ENCODE measurements at regions not wholly inside any gene's neighbourhood (a gene's known extent, or its start where the extent isn't known, plus 50 kb on each side); places are given as distances from the start of the nearest gene placed in this dataset.

DNA sequence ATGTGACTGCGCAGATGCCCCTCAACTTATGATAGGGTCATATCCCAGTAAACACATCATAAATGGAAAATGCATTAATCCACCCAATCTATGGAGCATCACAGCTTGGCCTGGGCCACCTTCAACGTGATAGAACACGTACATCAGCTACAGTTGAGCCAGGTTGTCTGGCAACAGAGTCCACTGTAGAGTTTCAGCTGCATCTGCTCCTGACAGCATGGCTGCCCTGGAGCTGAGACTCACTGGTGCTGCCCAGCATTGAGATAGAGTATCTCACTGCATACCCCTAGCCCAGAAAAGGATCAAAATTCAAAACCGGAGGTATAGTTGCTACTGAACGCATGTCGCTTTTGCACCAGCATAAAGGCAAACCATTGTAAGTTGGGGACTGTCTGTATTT, 437.7 kb upstream of the MKI67 start:
- TF ChIP-seq, protein P1, sequence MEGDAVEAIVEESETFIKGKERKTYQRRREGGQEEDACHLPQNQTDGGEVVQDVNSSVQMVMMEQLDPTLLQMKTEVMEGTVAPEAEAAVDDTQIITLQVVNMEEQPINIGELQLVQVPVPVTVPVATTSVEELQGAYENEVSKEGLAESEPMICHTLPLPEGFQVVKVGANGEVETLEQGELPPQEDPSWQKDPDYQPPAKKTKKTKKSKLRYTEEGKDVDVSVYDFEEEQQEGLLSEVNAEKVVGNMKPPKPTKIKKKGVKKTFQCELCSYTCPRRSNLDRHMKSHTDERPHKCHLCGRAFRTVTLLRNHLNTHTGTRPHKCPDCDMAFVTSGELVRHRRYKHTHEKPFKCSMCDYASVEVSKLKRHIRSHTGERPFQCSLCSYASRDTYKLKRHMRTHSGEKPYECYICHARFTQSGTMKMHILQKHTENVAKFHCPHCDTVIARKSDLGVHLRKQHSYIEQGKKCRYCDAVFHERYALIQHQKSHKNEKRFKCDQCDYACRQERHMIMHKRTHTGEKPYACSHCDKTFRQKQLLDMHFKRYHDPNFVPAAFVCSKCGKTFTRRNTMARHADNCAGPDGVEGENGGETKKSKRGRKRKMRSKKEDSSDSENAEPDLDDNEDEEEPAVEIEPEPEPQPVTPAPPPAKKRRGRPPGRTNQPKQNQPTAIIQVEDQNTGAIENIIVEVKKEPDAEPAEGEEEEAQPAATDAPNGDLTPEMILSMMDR (IDR thresholded peaks at IDR 0.05; ENCODE audit: partially characterized antibody, unreplicated experiment) = no peak
- Mint-ChIP-seq H3K27me3 (ENCODE audit: unreplicated experiment) (peaks cover 7% of the 10 kb centered on the region), H3K4me1 (ENCODE audit: low read depth, unreplicated experiment) (peaks cover 26% of the 10 kb centered on the region), H3K9me3 (ENCODE audit: unreplicated experiment) (peaks cover 8% of the 10 kb centered on the region), H3K27ac (ENCODE audit: unreplicated experiment) (no peak overlapping the region), H3K4me3 (ENCODE audit: unreplicated experiment) (no peak overlapping the region), H3K36me3 (ENCODE audit: unreplicated experiment) (peaks cover 14% of the 10 kb centered on the region)
- DNase-seq = no peak

DNA sequence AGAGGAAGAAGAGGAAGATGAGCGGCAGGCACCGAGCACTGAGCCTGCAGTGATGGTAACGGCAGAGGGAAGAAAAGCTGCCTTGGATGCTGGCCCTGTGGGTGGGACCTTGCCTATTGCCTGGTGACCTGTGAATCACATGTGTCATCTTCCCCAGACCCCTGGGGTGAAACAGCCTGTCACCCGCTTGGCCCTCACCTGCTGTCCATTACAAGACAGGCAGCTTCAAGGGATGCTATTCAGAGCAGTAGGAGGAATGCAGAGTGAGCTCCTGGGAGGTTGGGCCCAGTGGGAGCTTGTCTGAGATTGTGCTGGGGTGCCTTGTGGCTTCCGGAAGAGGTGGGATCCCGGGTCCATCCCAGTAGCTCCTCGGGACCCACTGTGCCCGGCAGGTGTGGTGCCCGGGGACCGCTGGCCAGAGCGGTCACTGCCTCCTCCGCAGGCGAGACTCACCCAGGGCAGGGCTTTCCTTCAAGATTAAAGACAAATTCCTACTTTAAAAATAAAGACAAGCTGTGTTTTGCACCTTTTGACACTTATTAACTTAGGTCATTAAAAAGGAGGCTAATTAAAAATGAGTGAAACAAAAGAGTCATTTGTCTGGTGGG, 440.2 kb upstream of the MKI67 start:
- H3K4me1 Mint-ChIP-seq (ENCODE audit: low read depth, unreplicated experiment) = peaks cover 47% of the 10 kb centered on the region
- DNase-seq = no peak
- no peak overlapping the region for H3K27ac Mint-ChIP-seq (ENCODE audit: unreplicated experiment)
- H3K27me3 Mint-ChIP-seq (ENCODE audit: unreplicated experiment) = peaks cover 11% of the 10 kb centered on the region
- TF ChIP-seq, protein P1 (IDR thresholded peaks at IDR 0.05; ENCODE audit: partially characterized antibody, unreplicated experiment) = no peak
- H3K4me3 Mint-ChIP-seq (ENCODE audit: unreplicated experiment) = no peak overlapping the region
- H3K36me3 Mint-ChIP-seq (ENCODE audit: unreplicated experiment) = peaks cover 14% of the 10 kb centered on the region
- H3K9me3 Mint-ChIP-seq (ENCODE audit: unreplicated experiment) = peaks cover 15% of the 10 kb centered on the region

DNA sequence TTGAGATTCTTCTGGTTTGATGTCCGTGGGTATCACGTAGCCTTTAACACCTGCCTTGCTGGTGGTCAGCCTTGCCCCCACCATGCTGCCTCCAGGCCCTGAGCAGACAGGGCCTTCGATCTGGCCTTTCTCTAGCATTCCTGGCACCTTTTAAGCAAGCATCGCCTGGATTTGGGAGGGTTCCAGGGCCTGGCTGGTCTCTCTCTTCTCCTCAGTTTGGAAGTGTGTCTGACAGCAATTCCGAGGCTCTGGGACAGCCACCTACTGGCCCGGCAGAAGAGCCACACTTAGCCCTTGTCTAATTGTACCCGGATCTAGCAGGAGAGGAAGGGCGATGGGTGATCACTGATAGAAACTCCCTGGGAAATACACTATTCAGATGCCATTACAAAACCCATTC, 441.3 kb upstream of the MKI67 start:
- Mint-ChIP-seq H3K27ac (ENCODE audit: unreplicated experiment) (peak overlapping the region; percentile 80), H3K4me1 (ENCODE audit: low read depth, unreplicated experiment) (peaks cover 52% of the 10 kb centered on the region), H3K9me3 (ENCODE audit: unreplicated experiment) (peaks cover 17% of the 10 kb centered on the region), H3K4me3 (ENCODE audit: unreplicated experiment) (no peak overlapping the region), H3K27me3 (ENCODE audit: unreplicated experiment) (peaks cover 11% of the 10 kb centered on the region), H3K36me3 (ENCODE audit: unreplicated experiment) (peaks cover 6% of the 10 kb centered on the region)
- TF ChIP-seq, protein P1 (IDR thresholded peaks at IDR 0.05; ENCODE audit: partially characterized antibody, unreplicated experiment) = no peak
- no peak for DNase-seq

DNA sequence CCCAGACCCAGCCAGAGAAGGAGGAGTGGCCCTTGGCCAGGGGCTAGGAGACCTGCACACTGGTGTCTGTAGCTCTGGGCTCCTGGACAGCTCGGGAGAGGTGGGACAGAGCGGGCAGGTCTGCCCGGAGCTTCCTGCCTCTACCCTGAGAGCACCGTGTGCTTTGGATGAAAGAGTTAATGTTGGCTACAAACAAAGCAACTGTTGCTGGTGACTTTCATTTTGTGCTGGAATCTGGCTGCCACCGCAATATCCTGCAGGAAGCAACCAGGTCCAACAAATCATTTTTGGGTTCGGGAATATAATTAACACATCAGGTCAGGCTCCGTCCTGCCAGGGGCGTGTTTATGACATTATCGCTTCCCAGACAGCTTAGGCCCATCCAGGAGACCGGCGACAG, 441.8 kb upstream of the MKI67 start:
- peaks cover 17% of the 10 kb centered on the region for H3K9me3 Mint-ChIP-seq (ENCODE audit: unreplicated experiment)
- no peak overlapping the region for H3K4me3 Mint-ChIP-seq (ENCODE audit: unreplicated experiment)

DNA sequence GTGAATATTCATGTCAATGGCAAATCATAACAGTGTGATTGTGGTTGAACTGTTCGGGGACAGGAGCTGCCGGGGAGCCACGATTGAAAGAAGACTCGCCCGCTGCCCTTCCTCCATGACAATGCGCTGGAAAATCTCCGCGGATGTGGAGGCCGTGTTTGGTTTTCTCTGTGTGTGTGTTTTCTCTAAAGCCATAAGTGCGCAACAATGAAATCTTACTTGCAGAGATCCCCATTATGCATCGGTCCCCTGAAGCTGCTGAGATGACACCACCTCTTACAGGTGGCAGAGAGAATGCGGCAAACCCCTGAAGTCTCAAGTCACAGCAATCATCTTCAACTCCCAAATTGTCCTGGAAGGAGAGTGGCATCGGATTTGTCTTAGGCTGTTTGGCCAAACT, 442.3 kb upstream of the MKI67 start:
- H3K27ac Mint-ChIP-seq (ENCODE audit: unreplicated experiment) = peak overlapping the region; percentile 95

More for the DNA sequence above, 441.8 kb upstream of the MKI67 start:
- TF ChIP-seq, protein P1 (IDR thresholded peaks at IDR 0.05; ENCODE audit: partially characterized antibody, unreplicated experiment) = no peak
- Mint-ChIP-seq H3K27ac (ENCODE audit: unreplicated experiment) (peak overlapping the region; percentile 80), H3K4me1 (ENCODE audit: low read depth, unreplicated experiment) (peaks cover 52% of the 10 kb centered on the region), H3K27me3 (ENCODE audit: unreplicated experiment) (peaks cover 11% of the 10 kb centered on the region), H3K36me3 (ENCODE audit: unreplicated experiment) (peaks cover 6% of the 10 kb centered on the region)
- DNase-seq = no peak

More for the DNA sequence above, 442.3 kb upstream of the MKI67 start:
- Mint-ChIP-seq H3K4me3 (ENCODE audit: unreplicated experiment) (peak overlapping the region; percentile 77), H3K4me1 (ENCODE audit: low read depth, unreplicated experiment) (peaks cover 53% of the 10 kb centered on the region), H3K36me3 (ENCODE audit: unreplicated experiment) (peaks cover 4% of the 10 kb centered on the region), H3K27me3 (ENCODE audit: unreplicated experiment) (peaks cover 10% of the 10 kb centered on the region), H3K9me3 (ENCODE audit: unreplicated experiment) (peaks cover 17% of the 10 kb centered on the region)
- DNase-seq = no peak
- TF ChIP-seq, protein P1 (IDR thresholded peaks at IDR 0.05; ENCODE audit: partially characterized antibody, unreplicated experiment) = no peak
